ENCODE measurements at regions not wholly inside any gene's neighbourhood (a gene's known extent, or its start where the extent isn't known, plus 50 kb on each side); places are given as distances from the start of the nearest gene placed in this dataset.

DNA sequence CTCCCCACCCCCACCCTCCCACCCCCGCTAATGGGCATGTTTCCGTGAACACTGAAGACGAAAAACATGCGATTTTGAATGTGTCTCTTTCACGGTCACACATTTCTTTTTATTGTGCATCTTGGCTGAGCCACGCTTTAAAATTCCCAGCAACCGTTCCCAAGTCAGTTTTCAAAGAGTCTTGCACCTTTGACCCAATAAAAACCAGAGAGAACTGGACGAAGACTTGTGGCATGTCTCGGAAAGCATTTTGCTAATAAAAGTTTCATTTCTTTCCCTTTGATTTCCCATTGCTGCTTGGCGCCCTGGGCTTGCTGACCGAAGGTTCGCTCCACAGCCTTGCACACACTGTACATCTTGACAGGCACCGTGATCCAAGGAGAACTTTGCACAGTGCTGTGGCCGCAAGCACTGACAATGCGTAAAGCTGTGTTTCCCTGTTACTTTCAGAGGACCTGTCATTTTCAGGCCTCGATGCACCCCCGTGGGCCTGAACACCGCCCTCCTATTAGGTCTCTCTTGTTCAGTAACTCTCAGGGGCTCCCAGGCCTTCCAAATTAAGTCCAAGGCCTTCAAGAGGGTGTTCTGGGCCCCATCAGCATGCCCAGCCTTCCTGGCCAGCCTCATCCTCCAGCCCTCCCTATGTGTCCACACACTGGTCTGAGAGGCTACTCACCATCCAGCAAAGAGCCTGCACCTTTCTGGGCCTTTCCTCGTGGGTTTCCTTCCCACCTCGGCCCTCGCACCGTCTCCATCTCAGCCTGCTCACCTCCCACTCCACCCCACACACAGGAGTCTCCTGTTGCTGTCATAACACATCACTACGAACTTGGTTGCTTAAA is 63.4 kb upstream of the DIO3 start:
- TF ChIP-seq, protein P1, sequence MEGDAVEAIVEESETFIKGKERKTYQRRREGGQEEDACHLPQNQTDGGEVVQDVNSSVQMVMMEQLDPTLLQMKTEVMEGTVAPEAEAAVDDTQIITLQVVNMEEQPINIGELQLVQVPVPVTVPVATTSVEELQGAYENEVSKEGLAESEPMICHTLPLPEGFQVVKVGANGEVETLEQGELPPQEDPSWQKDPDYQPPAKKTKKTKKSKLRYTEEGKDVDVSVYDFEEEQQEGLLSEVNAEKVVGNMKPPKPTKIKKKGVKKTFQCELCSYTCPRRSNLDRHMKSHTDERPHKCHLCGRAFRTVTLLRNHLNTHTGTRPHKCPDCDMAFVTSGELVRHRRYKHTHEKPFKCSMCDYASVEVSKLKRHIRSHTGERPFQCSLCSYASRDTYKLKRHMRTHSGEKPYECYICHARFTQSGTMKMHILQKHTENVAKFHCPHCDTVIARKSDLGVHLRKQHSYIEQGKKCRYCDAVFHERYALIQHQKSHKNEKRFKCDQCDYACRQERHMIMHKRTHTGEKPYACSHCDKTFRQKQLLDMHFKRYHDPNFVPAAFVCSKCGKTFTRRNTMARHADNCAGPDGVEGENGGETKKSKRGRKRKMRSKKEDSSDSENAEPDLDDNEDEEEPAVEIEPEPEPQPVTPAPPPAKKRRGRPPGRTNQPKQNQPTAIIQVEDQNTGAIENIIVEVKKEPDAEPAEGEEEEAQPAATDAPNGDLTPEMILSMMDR (conservative IDR thresholded peaks at IDR 0.05): no peak
- no peak for TF ChIP-seq ZFX (IDR thresholded peaks at IDR 0.05)
